ENCODE measurements at regions not wholly inside any gene's neighbourhood (a gene's known extent, or its start where the extent isn't known, plus 50 kb on each side); places are given as distances from the start of the nearest gene placed in this dataset.

DNA sequence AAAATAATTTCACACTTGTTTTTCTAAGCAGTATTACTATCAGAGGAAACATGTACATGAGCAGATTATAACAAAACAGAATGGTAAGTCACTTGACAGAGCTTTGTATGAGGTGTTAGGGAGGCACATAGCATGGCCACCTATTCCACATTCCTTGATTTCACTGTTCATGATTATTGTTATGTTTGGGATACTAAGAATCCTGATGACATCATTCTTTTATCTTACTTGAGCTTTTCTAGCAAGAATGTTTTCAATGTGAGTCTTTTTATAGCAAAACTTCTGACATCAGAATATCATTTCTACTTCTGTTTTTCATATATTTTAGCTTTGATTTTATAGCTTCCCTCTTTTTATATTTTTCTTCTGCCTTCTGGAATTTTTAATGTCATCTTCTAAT, 208.2 kb downstream of the DMRTA1 start:
- no peak for TF ChIP-seq CTCF (IDR thresholded peaks at IDR 0.05)
- no peak for TF ChIP-seq POLR2A (IDR thresholded peaks at IDR 0.05)
- no peak for TF ChIP-seq EP300 (IDR thresholded peaks at IDR 0.05)
